SK-N-SH (cell line): ENCODE measurements at regions not wholly inside any gene's neighbourhood (a gene's known extent, or its start where the extent isn't known, plus 50 kb on each side); places are given as distances from the start of the nearest gene placed in this dataset.

Experiments used
- CTCF ChIA-PET: fragments of 300-600, 350-600 bp; formaldehyde crosslinking; extraction: SDS; loops from one replicate; lab custom pipeline; 2021; lab: Yijun Ruan, JAX
- POLR2A ChIA-PET: fragments of 350-600 bp; sonication (Branson Sonifier 250); formaldehyde crosslinking; extraction: SDS; loops from one replicate; lab custom pipeline; 2020; ENCODE audit warnings: antibody characterized with exemption, inconsistent platforms; lab: Yijun Ruan, JAX
- DNase-seq: peaks from one replicate; pipeline ENCODE4 v3.0.0; 2012
- H2AFZ ChIP-seq: fragments of 200-600 bp; sonication (generic); 2 replicates; pipeline ENCODE4 v1.8.1; 2016; ENCODE audit warnings: antibody characterized with exemption, mild to moderate bottlenecking, low read depth
- H3F3A ChIP-seq: fragments of 200-600 bp; sonication (generic); replicated peaks from 2 replicates; pipeline ENCODE3; 2016; ENCODE audit warnings: antibody characterized with exemption, mild to moderate bottlenecking; ENCODE audit not compliant: insufficient read depth
- H3K27ac ChIP-seq, 2 experiments: fragments of 200-500 bp in 1 of 2; fragments of 200-600 bp in 1 of 2; sonication (Bioruptor generic) in 1 of 2; sonication (generic), shearing (Covaris generic) in 1 of 2; 2 replicates each; pipeline versions ENCODE4 v1.5.1 to v1.6.1; 2014 to 2016; ENCODE audit warnings: low read depth in 2 of 2, inconsistent platforms in 1 of 2, low read length in 1 of 2, mild to moderate bottlenecking in 1 of 2, mixed read lengths in 1 of 2
- H3K27me3 ChIP-seq: fragments of 200-600 bp; sonication (generic), shearing (Covaris generic); 2 replicates; pipeline ENCODE4 v1.6.1; 2016; ENCODE audit warnings: mixed run types; ENCODE audit not compliant: insufficient read depth
- H3K36me3 ChIP-seq, 2 experiments: fragments of 200-500 bp in 1 of 2; fragments of 200-600 bp in 1 of 2; sonication (Bioruptor generic) in 1 of 2; sonication (generic) in 1 of 2; replicated peaks in 1 of 2; 2 replicates each; pipeline versions ENCODE3 to v1.5.1; 2014 to 2016; ENCODE audit warnings: low read length in 1 of 2, mild to moderate bottlenecking in 1 of 2; ENCODE audit not compliant: insufficient read depth in 2 of 2, control insufficient read depth in 1 of 2
- H3K4me1 ChIP-seq, 2 experiments: fragments of 200-500 bp in 1 of 2; fragments of 200-600 bp in 1 of 2; sonication (Bioruptor generic) in 1 of 2; sonication (generic), shearing (Covaris generic) in 1 of 2; 2 replicates each; pipeline versions ENCODE4 v1.5.1 to v1.6.1; 2014 to 2016; ENCODE audit warnings: low read depth in 1 of 2, low read length in 1 of 2, mixed run types in 1 of 2; ENCODE audit not compliant: insufficient read depth in 2 of 2, control insufficient read depth in 1 of 2
- H3K4me2 ChIP-seq: fragments of 200-600 bp; sonication (generic), shearing (Covaris generic); 2 replicates; pipeline ENCODE4 v1.6.1; 2017; ENCODE audit warnings: mixed run types
- H3K4me3 ChIP-seq, 2 experiments: fragments of 200-500 bp in 1 of 2; fragments of 200-600 bp in 1 of 2; sonication (Bioruptor generic) in 1 of 2; sonication (generic), shearing (Covaris generic) in 1 of 2; 2 replicates each; pipeline versions ENCODE4 v1.5.1 to v1.8.1; 2014 to 2016; ENCODE audit warnings: low read depth in 2 of 2, inconsistent platforms in 1 of 2, low read length in 1 of 2, mild to moderate bottlenecking in 1 of 2, mixed read lengths in 1 of 2, moderate library complexity in 1 of 2
- H3K79me2 ChIP-seq: fragments of 200-600 bp; sonication (generic); 2 replicates; pipeline ENCODE4 v1.8.1; 2017; ENCODE audit warnings: mild to moderate bottlenecking; ENCODE audit not compliant: insufficient read depth
- H3K9ac ChIP-seq: fragments of 200-600 bp; sonication (generic); 2 replicates; pipeline ENCODE4 v1.6.1; 2017; ENCODE audit warnings: mixed run types
- H3K9me2 ChIP-seq: fragments of 200-600 bp; sonication (generic); 2 replicates; pipeline ENCODE4 v1.6.1; 2017; ENCODE audit warnings: mixed run types
- H3K9me3 ChIP-seq: fragments of 200-600 bp; sonication (generic); 2 replicates; pipeline ENCODE4 v1.6.1; 2017; ENCODE audit warnings: mixed run types, mild to moderate bottlenecking, moderate library complexity
- H4K20me1 ChIP-seq: fragments of 200-600 bp; sonication (generic); 2 replicates; pipeline ENCODE4 v1.6.1; 2017; ENCODE audit warnings: mild to moderate bottlenecking, mixed run types; ENCODE audit not compliant: insufficient read depth
- EP300 ChIP-seq, 2 experiments: IDR thresholded peaks; 2 replicates each; pipeline versions ENCODE4 v1.4.0 to v1.6.1; 2012; ENCODE audit warnings: borderline replicate concordance in 1 of 2, low read depth in 1 of 2, low read length in 1 of 2
- EZH2phosphoT487 ChIP-seq: fragments of 200-600 bp; sonication (generic); IDR thresholded peaks from 2 replicates; pipeline ENCODE4 v1.6.1; 2017; ENCODE audit warnings: low read depth, mixed run types, mild to moderate bottlenecking, antibody characterized with exemption, moderate library complexity, borderline replicate concordance
- FOSL2 ChIP-seq: IDR thresholded peaks from 2 replicates; pipeline ENCODE4 v1.4.0; 2012; ENCODE audit warnings: low read depth, mild to moderate bottlenecking, moderate library complexity, borderline replicate concordance
- MEF2A ChIP-seq: IDR thresholded peaks from 2 replicates; pipeline ENCODE4 v1.4.0; 2012; ENCODE audit warnings: low read depth, borderline replicate concordance
- NRF1 ChIP-seq: IDR thresholded peaks from 2 replicates; pipeline ENCODE4 v1.6.1; 2012; ENCODE audit warnings: low read depth, mild to moderate bottlenecking, low read length
- SIN3A ChIP-seq: IDR thresholded peaks from 2 replicates; pipeline ENCODE4 v1.6.1; 2012; ENCODE audit warnings: low read depth, mild to moderate bottlenecking, low read length, moderate library complexity, borderline replicate concordance
- TAF1 ChIP-seq: IDR thresholded peaks from 2 replicates; pipeline ENCODE4 v1.6.1; 2012; ENCODE audit warnings: low read depth, mild to moderate bottlenecking, low read length, moderate library complexity, borderline replicate concordance
- WGBS: methylation state at CpG from one replicate; pipeline ENCODE4 v1.1.6; 2017; ENCODE audit warnings: low lambda C conversion rate; 5-methylcytosine and 5-hydroxymethylcytosine counted together
- TF ChIP-seq, protein P1 (sequence below): fragments of 150-350 bp; IDR thresholded peaks from 2 replicates; pipeline ENCODE4 v1.6.1; 2017; ENCODE audit warnings: antibody characterized with exemption, low read length, low read depth, borderline replicate concordance
- TF ChIP-seq, protein P2 (sequence below): IDR thresholded peaks from 2 replicates; pipeline ENCODE4; 2012
- TF ChIP-seq, protein P3 (sequence below): IDR thresholded peaks from 2 replicates; pipeline ENCODE4 v1.4.0; 2012; ENCODE audit warnings: low read depth, borderline replicate concordance
- TF ChIP-seq, protein P4 (sequence below): IDR thresholded peaks from 2 replicates; pipeline ENCODE4 v1.6.1; 2012; ENCODE audit warnings: mild to moderate bottlenecking, low read depth, low read length, moderate library complexity

DNA sequence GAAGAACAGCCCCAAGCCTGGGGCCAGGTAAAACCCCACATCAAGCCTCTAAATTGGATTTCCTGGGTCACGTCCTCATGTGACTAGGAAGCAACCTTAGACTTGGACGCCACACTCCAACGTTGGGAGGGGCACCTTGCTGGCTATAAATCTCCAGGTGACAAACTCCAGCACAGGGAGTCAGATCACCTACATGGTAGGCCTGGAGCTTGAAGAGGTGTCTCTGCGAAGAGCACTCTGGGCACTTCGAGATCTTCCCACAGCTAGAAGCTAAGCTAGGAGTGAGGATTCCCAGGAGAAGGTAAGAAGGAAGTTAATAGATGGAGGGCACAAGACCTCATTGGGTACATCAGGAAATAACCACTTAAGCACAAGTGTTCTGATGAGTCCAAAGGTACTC is 77.1 kb upstream of the GNAZ start:
- no peaks in the 10 kb centered on the region for H3F3A ChIP-seq
- POLR2A ChIA-PET = no interaction called here
- no peak for DNase-seq
- H3K27me3 ChIP-seq = no peaks in the 10 kb centered on the region
- H3K9me2 ChIP-seq = peaks cover 4% of the 10 kb centered on the region; the same call in 1 of the 2 replicates
- CTCF ChIA-PET = interaction anchor here (1.0 to 1.5 kb wide), 3 partner anchors 19 to 239 kb away, joined by 3 to 4 read pairs (median 4); no protein-coding TSS in a partner anchor
- H4K20me1 ChIP-seq = no peaks in the 10 kb centered on the region
- no peak overlapping the region for H3K4me3 ChIP-seq
- TF ChIP-seq, protein P1, sequence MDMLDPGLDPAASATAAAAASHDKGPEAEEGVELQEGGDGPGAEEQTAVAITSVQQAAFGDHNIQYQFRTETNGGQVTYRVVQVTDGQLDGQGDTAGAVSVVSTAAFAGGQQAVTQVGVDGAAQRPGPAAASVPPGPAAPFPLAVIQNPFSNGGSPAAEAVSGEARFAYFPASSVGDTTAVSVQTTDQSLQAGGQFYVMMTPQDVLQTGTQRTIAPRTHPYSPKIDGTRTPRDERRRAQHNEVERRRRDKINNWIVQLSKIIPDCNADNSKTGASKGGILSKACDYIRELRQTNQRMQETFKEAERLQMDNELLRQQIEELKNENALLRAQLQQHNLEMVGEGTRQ = no peak
- TF ChIP-seq TAF1 = no peak
- TF ChIP-seq, protein P2, sequence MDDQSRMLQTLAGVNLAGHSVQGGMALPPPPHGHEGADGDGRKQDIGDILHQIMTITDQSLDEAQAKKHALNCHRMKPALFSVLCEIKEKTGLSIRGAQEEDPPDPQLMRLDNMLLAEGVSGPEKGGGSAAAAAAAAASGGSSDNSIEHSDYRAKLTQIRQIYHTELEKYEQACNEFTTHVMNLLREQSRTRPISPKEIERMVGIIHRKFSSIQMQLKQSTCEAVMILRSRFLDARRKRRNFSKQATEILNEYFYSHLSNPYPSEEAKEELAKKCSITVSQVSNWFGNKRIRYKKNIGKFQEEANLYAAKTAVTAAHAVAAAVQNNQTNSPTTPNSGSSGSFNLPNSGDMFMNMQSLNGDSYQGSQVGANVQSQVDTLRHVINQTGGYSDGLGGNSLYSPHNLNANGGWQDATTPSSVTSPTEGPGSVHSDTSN = no peak
- TF ChIP-seq, protein P3, sequence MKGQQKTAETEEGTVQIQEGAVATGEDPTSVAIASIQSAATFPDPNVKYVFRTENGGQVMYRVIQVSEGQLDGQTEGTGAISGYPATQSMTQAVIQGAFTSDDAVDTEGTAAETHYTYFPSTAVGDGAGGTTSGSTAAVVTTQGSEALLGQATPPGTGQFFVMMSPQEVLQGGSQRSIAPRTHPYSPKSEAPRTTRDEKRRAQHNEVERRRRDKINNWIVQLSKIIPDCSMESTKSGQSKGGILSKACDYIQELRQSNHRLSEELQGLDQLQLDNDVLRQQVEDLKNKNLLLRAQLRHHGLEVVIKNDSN = no peak
- TF ChIP-seq, protein P4, sequence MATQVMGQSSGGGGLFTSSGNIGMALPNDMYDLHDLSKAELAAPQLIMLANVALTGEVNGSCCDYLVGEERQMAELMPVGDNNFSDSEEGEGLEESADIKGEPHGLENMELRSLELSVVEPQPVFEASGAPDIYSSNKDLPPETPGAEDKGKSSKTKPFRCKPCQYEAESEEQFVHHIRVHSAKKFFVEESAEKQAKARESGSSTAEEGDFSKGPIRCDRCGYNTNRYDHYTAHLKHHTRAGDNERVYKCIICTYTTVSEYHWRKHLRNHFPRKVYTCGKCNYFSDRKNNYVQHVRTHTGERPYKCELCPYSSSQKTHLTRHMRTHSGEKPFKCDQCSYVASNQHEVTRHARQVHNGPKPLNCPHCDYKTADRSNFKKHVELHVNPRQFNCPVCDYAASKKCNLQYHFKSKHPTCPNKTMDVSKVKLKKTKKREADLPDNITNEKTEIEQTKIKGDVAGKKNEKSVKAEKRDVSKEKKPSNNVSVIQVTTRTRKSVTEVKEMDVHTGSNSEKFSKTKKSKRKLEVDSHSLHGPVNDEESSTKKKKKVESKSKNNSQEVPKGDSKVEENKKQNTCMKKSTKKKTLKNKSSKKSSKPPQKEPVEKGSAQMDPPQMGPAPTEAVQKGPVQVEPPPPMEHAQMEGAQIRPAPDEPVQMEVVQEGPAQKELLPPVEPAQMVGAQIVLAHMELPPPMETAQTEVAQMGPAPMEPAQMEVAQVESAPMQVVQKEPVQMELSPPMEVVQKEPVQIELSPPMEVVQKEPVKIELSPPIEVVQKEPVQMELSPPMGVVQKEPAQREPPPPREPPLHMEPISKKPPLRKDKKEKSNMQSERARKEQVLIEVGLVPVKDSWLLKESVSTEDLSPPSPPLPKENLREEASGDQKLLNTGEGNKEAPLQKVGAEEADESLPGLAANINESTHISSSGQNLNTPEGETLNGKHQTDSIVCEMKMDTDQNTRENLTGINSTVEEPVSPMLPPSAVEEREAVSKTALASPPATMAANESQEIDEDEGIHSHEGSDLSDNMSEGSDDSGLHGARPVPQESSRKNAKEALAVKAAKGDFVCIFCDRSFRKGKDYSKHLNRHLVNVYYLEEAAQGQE = no peak
- H3K9me3 ChIP-seq = no peaks in the 10 kb centered on the region
- H3K79me2 ChIP-seq = no peaks in the 10 kb centered on the region
- 26% methylated on average over 4 of the region's 5 CpGs for WGBS
- no peaks in the 10 kb centered on the region for H3K4me1 ChIP-seq
- no peak overlapping the region for H3K4me2 ChIP-seq
- no peak overlapping the region for H3K9ac ChIP-seq
- no peak overlapping the region for H2AFZ ChIP-seq
- no peak overlapping the region for H3K27ac ChIP-seq
- H3K36me3 ChIP-seq = no peaks in the 10 kb centered on the region

DNA sequence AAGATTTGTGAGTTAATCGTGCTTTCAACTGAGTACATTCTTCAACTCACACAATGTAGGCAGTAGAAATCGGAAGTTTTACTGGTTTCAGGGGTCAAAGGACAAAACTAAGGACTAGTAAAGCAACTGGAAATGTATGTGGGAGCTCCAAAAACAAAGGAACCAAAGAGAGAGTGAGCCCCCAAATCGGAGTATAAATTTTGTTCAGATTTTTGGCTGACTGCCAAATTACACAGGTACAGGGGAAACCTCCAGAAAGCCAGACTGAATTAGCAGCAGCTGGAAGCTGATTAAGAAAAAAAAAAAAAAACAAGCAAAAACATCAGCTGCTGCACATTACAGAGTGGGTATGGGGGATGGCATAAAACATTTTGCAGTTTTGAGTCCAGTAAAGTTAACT is 75.2 kb upstream of the GNAZ start:
- no peaks in the 10 kb centered on the region for H4K20me1 ChIP-seq
- H3F3A ChIP-seq = no peaks in the 10 kb centered on the region
- 20% methylated on average over 3 of the region's 3 CpGs for WGBS
- CTCF ChIA-PET = interaction anchor here (0.6 to 1.0 kb wide), 2 partner anchors 127 to 572 kb away, joined by 3 read pairs; no protein-coding TSS in a partner anchor
- H3K4me3 ChIP-seq = no peak overlapping the region
- TF ChIP-seq EP300 (IDR thresholded peaks at IDR 0.05; ENCODE audit: borderline replicate concordance in 1 of 2, low read depth in 1 of 2, low read length in 1 of 2) (0 out of 4 replicates have a peak, but pooled peaks of 1 of the 2 experiments have one; percentile 7), SIN3A (no peak), MEF2A (no peak), FOSL2 (no peak), EZH2phosphoT487 (no peak), NRF1 (no peak)
- no peak overlapping the region for H3K27ac ChIP-seq
- H3K79me2 ChIP-seq = no peaks in the 10 kb centered on the region
- H3K4me1 ChIP-seq = no peaks in the 10 kb centered on the region
- H3K9ac ChIP-seq = no peak overlapping the region
- H3K9me3 ChIP-seq = no peaks in the 10 kb centered on the region
- peaks cover 4% of the 10 kb centered on the region; the same call in 1 of the 2 replicates for H3K9me2 ChIP-seq
- no peak overlapping the region for H2AFZ ChIP-seq
- POLR2A ChIA-PET = no interaction called here
- DNase-seq = peak; percentile 30
- H3K27me3 ChIP-seq = no peaks in the 10 kb centered on the region
- H3K4me2 ChIP-seq = no peak overlapping the region
- H3K36me3 ChIP-seq = no peaks in the 10 kb centered on the region
